Endothelial cell of umbilical vein (primary cell): ENCODE measurements at regions not wholly inside any gene's neighbourhood (a gene's known extent, or its start where the extent isn't known, plus 50 kb on each side); places are given as distances from the start of the nearest gene placed in this dataset.

Experiments
- BruUV-seq: library from RNA; stranded (reverse); fragments of 400-500 nt; replicated peaks from 2 replicates; lab custom pipeline; 2021; lab: Mats Ljungman, UMichigan
- CTCF ChIA-PET: fragments of 300-600, 350-600 bp; sonication (Branson Sonifier 250); formaldehyde crosslinking; loops from one replicate; lab custom pipeline; 2021; ENCODE audit warnings: antibody characterized with exemption, inconsistent platforms; lab: Charles Lee
- POLR2A ChIA-PET: fragments of 300-600, 350-600 bp; sonication (Branson Sonifier 250); formaldehyde crosslinking; loops from one replicate; lab custom pipeline; 2021; ENCODE audit warnings: antibody characterized with exemption, inconsistent platforms; lab: Charles Lee
- DNase-seq: peaks from one replicate; pipeline ENCODE4 v3.0.0-alpha.2; 2011; ENCODE audit warnings: low read depth, low spot score
- FAIRE-seq: peaks from 2 replicates; lab custom pipeline; 2011; peaks lifted over from hg19 to GRCh38; lab: Jason Lieb, UNC
- H2AFZ ChIP-seq: 2 replicates; pipeline ENCODE4 v1.6.0; 2012; ENCODE audit warnings: low read depth, low read length, control low read depth, inconsistent platforms
- H3K27ac ChIP-seq: 2 replicates; pipeline ENCODE4 v1.5.1; 2011; ENCODE audit warnings: low read depth, mild to moderate bottlenecking, control low read depth, low read length, moderate library complexity; ENCODE audit not compliant: insufficient read depth
- H3K27me3 ChIP-seq, 2 experiments: 2 replicates each; pipeline versions ENCODE4 v1.6.0 to v1.6.1; 2011; ENCODE audit warnings: low read length in 2 of 2, mixed read lengths in 1 of 2; ENCODE audit not compliant: control insufficient read depth in 2 of 2, insufficient read depth in 2 of 2
- H3K36me3 ChIP-seq, 2 experiments: 2 replicates in 1 of 2; 3 replicates in 1 of 2; pipeline ENCODE4 v1.5.1; 2011; ENCODE audit warnings: low read length in 2 of 2, mild to moderate bottlenecking in 1 of 2, moderate library complexity in 1 of 2; ENCODE audit not compliant: control insufficient read depth in 2 of 2, insufficient read depth in 2 of 2; ENCODE audit errors: extremely low read depth in 1 of 2
- H3K4me1 ChIP-seq: 3 replicates; pipeline ENCODE4 v1.5.1; 2011; ENCODE audit warnings: mild to moderate bottlenecking, low read length; ENCODE audit not compliant: control insufficient read depth, insufficient read depth; ENCODE audit errors: extremely low read depth
- H3K4me2 ChIP-seq: 2 replicates; pipeline ENCODE4 v1.6.1; 2011; ENCODE audit warnings: low read length, control low read depth, mixed read lengths; ENCODE audit not compliant: insufficient read depth
- H3K4me3 ChIP-seq, 3 experiments: fragments of 200-600 bp in 1 of 3; sonication (generic), shearing (Covaris generic) in 1 of 3; replicated peaks in 1 of 3; 2 replicates each; pipeline ENCODE4 v1.5.1; 2011 to 2016; ENCODE audit warnings: control low read depth in 3 of 3, low read length in 3 of 3, mild to moderate bottlenecking in 2 of 3, inconsistent platforms in 1 of 3, low read depth in 1 of 3, moderate library complexity in 1 of 3; ENCODE audit not compliant: insufficient read depth in 1 of 3
- H3K79me2 ChIP-seq: 2 replicates; pipeline ENCODE4 v1.6.0; 2012; ENCODE audit warnings: low read length, inconsistent platforms; ENCODE audit not compliant: control insufficient read depth, insufficient read depth
- H3K9ac ChIP-seq: replicated peaks from 2 replicates; pipeline ENCODE3; 2011; ENCODE audit warnings: low read length, control low read depth; ENCODE audit not compliant: insufficient read depth; ENCODE audit errors: extremely low read depth
- H3K9me1 ChIP-seq: replicated peaks from 3 replicates; pipeline ENCODE4 v1.6.0; 2011; ENCODE audit warnings: mild to moderate bottlenecking, low read length; ENCODE audit not compliant: control insufficient read depth, insufficient read depth; ENCODE audit errors: extremely low read depth
- H3K9me3 ChIP-seq: replicated peaks from 2 replicates; pipeline ENCODE4 v1.5.1; 2012; ENCODE audit warnings: low read length, inconsistent platforms; ENCODE audit not compliant: control insufficient read depth, insufficient read depth
- H4K20me1 ChIP-seq: replicated peaks from 2 replicates; pipeline ENCODE3; 2011; ENCODE audit warnings: mild to moderate bottlenecking, low read length; ENCODE audit not compliant: control insufficient read depth, insufficient read depth; ENCODE audit errors: extremely low read depth
- GATA2 ChIP-seq: IDR thresholded peaks from 2 replicates; pipeline ENCODE4 v1.7.0; 2011; ENCODE audit warnings: low read depth, mild to moderate bottlenecking, moderate library complexity, mixed read lengths, low read length; ENCODE audit not compliant: insufficient read length, insufficient read depth
- MAX ChIP-seq: IDR thresholded peaks from 2 replicates; pipeline ENCODE4 v1.6.1; 2011; ENCODE audit not compliant: insufficient read depth, insufficient read length
- MYC ChIP-seq: IDR thresholded peaks from one replicate; pipeline ENCODE4 v1.6.1; 2011; ENCODE audit warnings: mild to moderate bottlenecking, low read depth, low read length
- POLR2A ChIP-seq: IDR thresholded peaks from 2 replicates; pipeline ENCODE4 v1.6.1; 2012; ENCODE audit warnings: low read depth, mild to moderate bottlenecking, control low read depth, low read length
- dilution Hi-C: fragments of 300-500 bp; cut with MboI; formaldehyde crosslinking; loops from one replicate; pipeline ENCODE4 v1.15.0; 2019; ENCODE audit warnings: low sequenced_read_pairs; ENCODE audit not compliant: extremely low pct_ligation_motif_present
- intact Hi-C: fragments of 100-400 bp; cut with micrococcal nuclease; formaldehyde crosslinking; loops from one replicate; pipeline ENCODE4 v1.10.0; 2022

- no TSS peak for BruUV-seq
- H3K9ac ChIP-seq = no peak overlapping the region
- dilution Hi-C loops (no loop called here), intact Hi-C loops (no loop called here)
- no peaks in the 10 kb centered on the region for H4K20me1 ChIP-seq
- no peak overlapping the region for H3K27ac ChIP-seq
- DNase-seq = no peak
- FAIRE-seq = no peak
- H2AFZ ChIP-seq = no peak overlapping the region
- H3K27me3 ChIP-seq = no peaks in the 10 kb centered on the region
- H3K9me3 ChIP-seq = no peaks in the 10 kb centered on the region
- no peaks in the 10 kb centered on the region for H3K9me1 ChIP-seq
- no peak overlapping the region for H3K4me2 ChIP-seq
- no peaks in the 10 kb centered on the region for H3K4me1 ChIP-seq
- CTCF ChIA-PET = no interaction called here
- H3K79me2 ChIP-seq = no peaks in the 10 kb centered on the region
- TF ChIP-seq MYC (no peak), MAX (no peak)
- no peaks in the 10 kb centered on the region for H3K36me3 ChIP-seq
- POLR2A ChIA-PET = no interaction called here
- H3K4me3 ChIP-seq = no peak overlapping the region
These were observed 321.3 kb upstream of the JAG1 start for GRCh38 chr20:10994991-10995700.

DNA sequence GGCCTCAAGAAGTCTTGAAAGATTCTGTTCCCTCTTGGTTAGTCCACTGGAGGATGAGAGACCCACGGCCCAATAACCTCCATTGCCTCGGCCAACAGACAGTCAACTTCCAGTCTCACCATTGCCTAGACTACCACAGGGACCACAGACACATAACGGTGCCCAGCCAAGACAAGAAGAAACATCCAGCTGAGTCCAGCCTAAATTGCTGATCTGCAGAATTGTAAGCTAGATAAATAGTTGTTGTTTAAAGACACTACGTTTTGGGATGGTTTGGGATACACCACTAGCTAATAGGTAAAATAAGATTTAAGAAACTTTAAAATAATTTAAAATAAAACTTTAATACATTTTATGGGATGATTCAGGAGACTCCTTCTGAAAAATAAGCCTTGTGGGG, 324.7 kb upstream of the JAG1 start:
- CTCF ChIA-PET = no interaction called here
- Histone ChIP-seq H3K9me1 (no peaks in the 10 kb centered on the region), H2AFZ (no peak overlapping the region), H3K27ac (no peak overlapping the region), H3K4me1 (peaks cover 26% of the 10 kb centered on the region), H3K79me2 (no peaks in the 10 kb centered on the region), H4K20me1 (no peaks in the 10 kb centered on the region), H3K4me2 (no peak overlapping the region), H3K36me3 (no peaks in the 10 kb centered on the region), H3K9me3 (no peaks in the 10 kb centered on the region), H3K27me3 (no peaks in the 10 kb centered on the region), H3K4me3 (no peak overlapping the region), H3K9ac (no peak overlapping the region)
- TF ChIP-seq GATA2 (no peak), POLR2A (no peak)
- DNase-seq (no peak), FAIRE-seq (no peak)
- dilution Hi-C loops = no loop called here
- BruUV-seq = no TSS peak
- POLR2A ChIA-PET = no interaction called here
- intact Hi-C loops = no loop called here
